Colonic mucosa (tissue), 4 donors: ENCODE measurements at regions not wholly inside any gene's neighbourhood (a gene's known extent, or its start where the extent isn't known, plus 50 kb on each side); places are given as distances from the start of the nearest gene placed in this dataset.

ENCODE experiments used
- DNase-seq: peaks from one replicate; pipeline ENCODE4 v3.0.0-alpha.2; 2020
- H3K27ac ChIP-seq: fragments of 200-600 bp; one replicate; pipeline ENCODE4 v1.8.0; 2021
- H3K27me3 ChIP-seq: fragments of 200-600 bp; one replicate; pipeline ENCODE4 v1.8.0; 2021
- H3K36me3 ChIP-seq: fragments of 200-600 bp; one replicate; pipeline ENCODE4 v1.8.0; 2021
- H3K4me1 ChIP-seq: fragments of 200-600 bp; one replicate; pipeline ENCODE4 v1.8.0; 2021; ENCODE audit warnings: mild to moderate bottlenecking
- H3K4me3 ChIP-seq: fragments of 200-600 bp; one replicate; pipeline ENCODE4 v1.8.0; 2021
- H3K9ac ChIP-seq, 2 donors: one replicate each; pipeline ENCODE4 v1.7.0; 2013; ENCODE audit warnings: control low read depth in 2 of 2, low read depth in 2 of 2, low read length in 2 of 2
- H3K9me3 ChIP-seq: fragments of 200-600 bp; one replicate; pipeline ENCODE4 v1.8.0; 2021
- intact Hi-C: fragments of 100-400 bp; cut with DNase I; formaldehyde crosslinking; loops from one replicate; pipeline ENCODE4 v1.14.1; 2022
- TF ChIP-seq, protein P1 (sequence below): fragments of 200-600 bp; IDR thresholded peaks from one replicate; pipeline ENCODE4 v1.8.0; 2022; ENCODE audit warnings: antibody characterized with exemption, mild to moderate bottlenecking
- donor health status: healthy.
- donor health status: DM: no; HTN: no; CAD: no.
- donor health status: DM: no; HTN: no; CAD: no.

DNA sequence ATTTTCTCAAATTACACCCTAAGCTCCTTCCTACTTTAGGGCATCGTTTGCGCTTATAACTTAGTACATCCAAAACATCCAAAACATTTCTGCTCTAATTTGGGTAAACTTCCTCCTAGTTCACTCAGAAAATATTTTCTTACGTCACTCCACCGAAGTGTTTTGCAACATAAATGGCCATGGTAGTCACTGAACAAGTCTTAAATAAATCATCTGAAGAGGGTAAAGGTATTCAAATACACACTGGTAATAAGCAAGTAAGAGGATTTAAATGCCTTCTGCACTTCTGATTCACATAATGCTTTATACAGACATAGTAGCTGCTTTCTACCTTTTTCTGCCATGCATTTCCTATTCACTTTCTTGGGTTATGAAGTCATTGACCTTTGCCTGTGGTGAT lies 991.9 kb downstream of the NLGN4X start:
- intact Hi-C loops = no loop called here
- no peak overlapping the region for H3K4me3 ChIP-seq
- H3K4me1 ChIP-seq = no peaks in the 10 kb centered on the region
- H3K27me3 ChIP-seq = no peaks in the 10 kb centered on the region
- H3K27ac ChIP-seq = no peak overlapping the region
- TF ChIP-seq, protein P1, sequence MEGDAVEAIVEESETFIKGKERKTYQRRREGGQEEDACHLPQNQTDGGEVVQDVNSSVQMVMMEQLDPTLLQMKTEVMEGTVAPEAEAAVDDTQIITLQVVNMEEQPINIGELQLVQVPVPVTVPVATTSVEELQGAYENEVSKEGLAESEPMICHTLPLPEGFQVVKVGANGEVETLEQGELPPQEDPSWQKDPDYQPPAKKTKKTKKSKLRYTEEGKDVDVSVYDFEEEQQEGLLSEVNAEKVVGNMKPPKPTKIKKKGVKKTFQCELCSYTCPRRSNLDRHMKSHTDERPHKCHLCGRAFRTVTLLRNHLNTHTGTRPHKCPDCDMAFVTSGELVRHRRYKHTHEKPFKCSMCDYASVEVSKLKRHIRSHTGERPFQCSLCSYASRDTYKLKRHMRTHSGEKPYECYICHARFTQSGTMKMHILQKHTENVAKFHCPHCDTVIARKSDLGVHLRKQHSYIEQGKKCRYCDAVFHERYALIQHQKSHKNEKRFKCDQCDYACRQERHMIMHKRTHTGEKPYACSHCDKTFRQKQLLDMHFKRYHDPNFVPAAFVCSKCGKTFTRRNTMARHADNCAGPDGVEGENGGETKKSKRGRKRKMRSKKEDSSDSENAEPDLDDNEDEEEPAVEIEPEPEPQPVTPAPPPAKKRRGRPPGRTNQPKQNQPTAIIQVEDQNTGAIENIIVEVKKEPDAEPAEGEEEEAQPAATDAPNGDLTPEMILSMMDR = no peak
- no peaks in the 10 kb centered on the region for H3K9me3 ChIP-seq
- H3K36me3 ChIP-seq = no peaks in the 10 kb centered on the region
- no peak for DNase-seq
- H3K9ac ChIP-seq = no peak overlapping the region

DNA sequence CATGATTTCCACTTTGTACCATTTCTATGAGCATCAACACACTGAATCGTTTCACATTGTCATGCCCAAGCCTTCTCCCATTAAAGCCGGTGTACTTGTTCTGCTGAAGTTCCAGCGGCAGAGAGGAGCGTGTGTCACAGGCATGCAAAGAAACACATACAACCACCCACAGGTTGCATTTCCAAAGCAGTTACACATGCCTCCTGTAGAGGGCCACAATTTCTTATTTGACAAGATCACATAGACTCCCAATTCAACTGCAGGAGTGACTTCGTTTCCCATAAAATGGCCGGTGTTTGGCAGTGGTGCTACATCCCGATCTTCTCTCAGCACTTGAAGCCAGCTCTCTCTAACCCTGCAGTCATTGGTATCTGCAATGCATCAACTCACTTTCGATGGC lies 992.6 kb downstream of the NLGN4X start:
- Histone ChIP-seq H3K36me3 (no peaks in the 10 kb centered on the region), H3K4me1 (no peaks in the 10 kb centered on the region), H3K9me3 (no peaks in the 10 kb centered on the region), H3K9ac (no peak overlapping the region), H3K27me3 (no peaks in the 10 kb centered on the region), H3K4me3 (no peak overlapping the region), H3K27ac (no peak overlapping the region)
- no peak for DNase-seq
- TF ChIP-seq, protein P1 = no peak
- intact Hi-C loops = no loop called here

DNA sequence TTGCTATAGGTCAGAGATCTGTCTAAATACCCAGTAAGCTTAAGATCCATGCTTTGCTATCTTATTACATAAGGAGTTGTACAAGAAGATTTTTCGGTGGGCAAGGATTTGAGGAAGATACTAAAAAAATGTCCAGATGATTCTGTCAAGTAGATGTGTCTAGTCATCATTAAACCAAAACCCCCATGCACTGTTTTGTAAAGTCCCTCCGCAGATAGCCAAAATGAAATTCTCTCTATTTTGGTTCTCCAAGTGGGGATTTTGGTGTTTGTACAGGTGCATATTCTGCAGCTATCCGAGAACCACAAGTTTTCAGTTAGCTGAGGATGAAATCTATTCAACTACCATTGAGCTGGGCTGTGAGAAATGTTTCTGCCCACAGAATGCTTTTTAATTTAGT lies 994.8 kb downstream of the NLGN4X start:
- TF ChIP-seq, protein P1 = no peak

DNA sequence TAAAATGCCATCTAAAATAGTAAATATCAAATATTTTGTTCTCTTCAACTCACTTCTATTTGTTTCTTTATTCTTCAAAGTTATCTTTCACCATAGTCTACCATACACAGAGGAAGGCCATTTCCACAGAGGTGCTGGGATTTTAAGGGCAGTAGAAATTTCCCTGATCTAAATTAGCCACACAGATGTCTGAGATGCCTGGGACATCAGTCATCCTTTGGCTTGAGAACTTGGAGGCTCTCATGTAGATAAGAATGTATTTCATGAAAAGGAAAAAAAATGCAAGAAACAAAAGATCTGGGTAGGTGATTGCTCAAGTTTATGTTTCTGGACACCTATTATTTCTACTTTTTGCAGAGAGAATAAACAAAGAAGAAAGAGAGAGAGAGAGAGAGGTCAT lies 1008.2 kb downstream of the NLGN4X start:
- DNase-seq = no peak
- intact Hi-C loops = no loop called here
- Histone ChIP-seq H3K27ac (no peak overlapping the region), H3K27me3 (no peaks in the 10 kb centered on the region), H3K4me1 (no peaks in the 10 kb centered on the region), H3K4me3 (no peak overlapping the region), H3K36me3 (no peaks in the 10 kb centered on the region), H3K9me3 (no peaks in the 10 kb centered on the region), H3K9ac (no peak overlapping the region)
- TF ChIP-seq, protein P1 = no peak

More for the DNA sequence above, 994.8 kb downstream of the NLGN4X start:
- Histone ChIP-seq H3K27me3 (no peaks in the 10 kb centered on the region), H3K9me3 (no peaks in the 10 kb centered on the region), H3K4me3 (no peak overlapping the region), H3K36me3 (no peaks in the 10 kb centered on the region), H3K4me1 (no peaks in the 10 kb centered on the region), H3K9ac (no peak overlapping the region), H3K27ac (no peak overlapping the region)
- DNase-seq = no peak
- intact Hi-C loops = no loop called here

DNA sequence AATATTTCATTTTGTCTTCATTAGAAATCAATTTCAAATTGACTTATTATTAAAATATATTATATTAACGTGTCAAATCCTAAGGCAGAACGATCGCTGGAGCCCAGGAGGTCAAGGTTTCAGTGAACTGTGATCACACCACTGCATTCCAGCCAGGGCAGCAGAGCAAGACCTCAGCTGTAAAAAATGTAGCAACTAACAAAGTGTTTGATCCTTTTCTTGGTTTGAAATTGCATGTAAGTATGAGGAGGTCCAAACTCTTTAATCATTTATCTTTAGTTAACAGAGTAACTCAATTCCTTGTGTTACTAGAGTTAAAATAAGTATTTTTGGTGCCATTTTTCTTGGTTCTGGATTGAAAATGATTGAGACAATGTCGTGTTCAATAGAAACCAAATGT lies 1033.9 kb downstream of the NLGN4X start:
- intact Hi-C loops = no loop called here
- H3K4me3 ChIP-seq = no peak overlapping the region
- no peak overlapping the region for H3K9ac ChIP-seq
- no peaks in the 10 kb centered on the region for H3K4me1 ChIP-seq
- TF ChIP-seq, protein P1 = no peak
- no peak overlapping the region for H3K27ac ChIP-seq
- no peak for DNase-seq
- no peaks in the 10 kb centered on the region for H3K9me3 ChIP-seq
- no peaks in the 10 kb centered on the region for H3K27me3 ChIP-seq
- H3K36me3 ChIP-seq = no peaks in the 10 kb centered on the region
